ENCODE measurements at regions not wholly inside any gene's neighbourhood (a gene's known extent, or its start where the extent isn't known, plus 50 kb on each side); places are given as distances from the start of the nearest gene placed in this dataset.

DNA sequence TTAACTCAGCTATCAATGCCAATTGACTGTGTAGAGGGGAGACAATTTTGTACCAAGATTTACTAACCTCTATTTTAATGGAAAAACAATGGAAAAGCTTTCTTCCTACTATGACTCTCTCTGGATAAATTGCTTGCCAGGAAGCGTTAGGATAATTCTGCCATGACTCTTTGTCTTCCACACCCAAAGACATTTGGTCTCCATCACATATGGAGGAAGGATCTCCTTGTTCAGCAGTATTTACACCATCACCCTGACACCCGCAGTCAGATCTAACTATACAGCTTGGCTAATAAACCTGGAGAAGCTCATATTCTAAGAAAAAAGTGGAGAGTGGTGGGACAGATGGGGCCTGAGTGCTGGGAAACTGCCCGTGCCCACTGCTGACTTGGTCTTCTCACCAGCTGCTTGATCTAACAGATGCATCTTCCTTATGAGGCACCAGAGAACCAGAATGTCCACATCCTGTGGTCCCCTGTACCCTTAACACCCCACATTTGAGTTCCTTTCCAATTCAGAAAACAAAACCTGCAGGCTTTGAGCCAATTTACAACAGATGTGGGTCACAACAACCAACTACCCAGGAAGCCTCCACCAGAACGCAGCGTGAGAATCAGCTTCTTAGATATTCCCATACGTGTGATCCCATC lies 154.0 kb downstream of the DAD1 start:
- FAIRE-seq (no peak), DNase-seq (ENCODE audit: insufficient read length, low spot score) (no peak)
- no peak for TF ChIP-seq POLR2A (IDR thresholded peaks at IDR 0.05; ENCODE audit: low read depth, low read length)

DNA sequence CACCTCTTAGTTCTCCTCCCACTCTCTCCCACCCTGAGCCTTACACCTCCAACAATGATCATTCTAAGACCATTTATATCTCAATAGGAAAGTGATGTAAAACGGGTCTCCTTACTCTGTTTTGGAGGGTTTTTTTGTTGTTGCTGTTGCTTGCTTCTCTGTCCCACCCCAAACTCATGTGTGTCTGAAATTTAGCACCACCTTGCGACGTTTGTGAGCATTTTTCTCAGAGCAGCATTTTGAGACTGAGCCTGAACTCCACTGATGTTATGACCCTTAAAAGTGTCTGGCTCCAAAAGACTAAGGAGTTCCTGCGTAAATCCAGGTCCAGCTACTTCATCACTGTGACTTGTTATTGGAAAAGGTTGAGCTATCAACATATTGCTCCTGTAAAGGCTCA lies 155.0 kb downstream of the DAD1 start:
- no peak for TF ChIP-seq POLR2A (IDR thresholded peaks at IDR 0.05; ENCODE audit: low read depth, low read length)
- no peak for FAIRE-seq
- no peak for DNase-seq (ENCODE audit: insufficient read length, low spot score)

DNA sequence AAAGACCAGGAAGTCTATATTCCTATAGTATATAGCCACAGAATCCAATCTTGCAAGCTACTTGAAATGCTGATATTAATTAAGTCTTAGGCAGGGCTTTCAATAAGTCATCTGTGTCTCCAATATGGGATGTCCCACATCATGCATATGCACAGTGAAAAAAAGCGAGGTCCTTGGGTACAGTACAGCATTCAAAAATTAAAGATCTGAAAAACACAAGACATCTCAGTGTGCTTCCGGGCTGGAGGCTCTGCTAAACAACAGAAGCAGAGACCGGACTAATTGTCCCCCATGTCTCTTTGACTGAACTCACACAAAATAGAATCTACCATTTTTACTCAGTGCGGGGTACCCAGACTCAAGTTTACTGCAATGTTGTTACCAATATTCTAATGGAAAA lies 156.0 kb downstream of the DAD1 start:
- DNase-seq (ENCODE audit: insufficient read length, low spot score) (no peak), FAIRE-seq (no peak)
- no peak for TF ChIP-seq POLR2A (IDR thresholded peaks at IDR 0.05; ENCODE audit: low read depth, low read length)

DNA sequence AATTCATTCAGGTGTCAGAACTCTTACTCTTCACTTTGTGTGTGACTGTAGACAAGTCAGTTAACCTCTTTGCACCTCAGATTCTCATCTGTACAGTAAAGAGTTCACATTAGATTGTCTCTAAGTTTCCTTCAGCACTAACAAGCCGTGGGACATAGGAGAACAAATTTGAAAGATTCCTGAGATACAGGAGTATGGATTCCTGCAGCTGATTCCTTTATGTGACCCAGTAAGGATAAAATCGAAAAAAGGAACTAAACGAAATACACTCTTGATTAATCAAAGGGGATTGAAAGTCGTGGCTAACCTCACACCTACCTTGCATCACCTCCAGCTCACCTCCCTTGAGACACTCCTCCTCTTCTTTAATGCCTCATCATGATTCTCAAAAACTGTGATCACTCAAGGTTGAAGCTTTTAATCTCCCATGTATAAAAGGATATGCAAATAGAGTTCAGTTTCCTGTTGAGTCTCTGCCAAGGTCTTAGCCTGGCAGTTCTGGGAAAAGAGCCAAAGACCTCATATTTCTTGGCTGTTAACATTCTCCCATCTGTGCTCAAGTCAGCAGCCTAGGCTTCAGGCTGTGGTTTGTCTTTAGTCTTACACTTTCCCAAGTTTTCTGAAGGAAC lies 156.6 kb downstream of the DAD1 start:
- peak; percentile 42 for DNase-seq (ENCODE audit: insufficient read length, low spot score)
- no peak for TF ChIP-seq POLR2A (IDR thresholded peaks at IDR 0.05; ENCODE audit: low read depth, low read length)
- peak; percentile 91 for FAIRE-seq

DNA sequence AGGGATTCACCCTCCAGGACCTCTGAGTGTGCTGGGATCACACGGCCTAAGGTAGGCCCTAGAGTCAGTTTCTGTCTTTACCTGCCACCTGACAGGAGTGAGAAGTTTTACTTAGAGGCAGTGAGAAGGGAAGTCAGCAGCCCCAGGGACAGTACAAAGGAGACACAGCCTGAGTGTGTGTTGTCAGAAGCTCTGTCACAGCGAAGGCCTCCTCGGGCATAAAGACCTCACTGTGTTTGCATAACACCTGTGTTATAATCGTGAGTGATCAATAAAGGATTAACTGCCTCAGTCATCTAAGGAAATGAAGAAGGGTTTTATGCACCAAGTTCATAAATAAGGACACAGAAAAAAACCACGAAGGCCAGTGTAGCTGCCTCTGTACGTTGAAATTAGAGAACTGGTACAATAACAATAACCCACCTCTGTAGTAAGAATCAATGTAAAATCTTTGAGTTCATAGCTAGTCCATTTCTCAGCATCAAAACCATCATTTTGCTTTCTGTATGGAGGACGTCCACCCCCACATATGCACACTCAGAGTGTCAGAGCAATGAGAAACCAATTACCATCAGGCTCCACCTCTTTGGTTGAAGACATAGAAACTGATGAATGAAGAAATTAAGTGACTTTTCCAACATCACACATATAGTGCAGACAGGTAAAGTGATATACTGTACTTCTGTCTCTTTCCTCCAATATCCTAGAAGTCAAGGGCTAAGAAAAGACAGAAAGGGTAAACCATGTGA lies 159.3 kb downstream of the DAD1 start:
- no peak for FAIRE-seq
- no peak for TF ChIP-seq POLR2A (IDR thresholded peaks at IDR 0.05; ENCODE audit: low read depth, low read length)

DNA sequence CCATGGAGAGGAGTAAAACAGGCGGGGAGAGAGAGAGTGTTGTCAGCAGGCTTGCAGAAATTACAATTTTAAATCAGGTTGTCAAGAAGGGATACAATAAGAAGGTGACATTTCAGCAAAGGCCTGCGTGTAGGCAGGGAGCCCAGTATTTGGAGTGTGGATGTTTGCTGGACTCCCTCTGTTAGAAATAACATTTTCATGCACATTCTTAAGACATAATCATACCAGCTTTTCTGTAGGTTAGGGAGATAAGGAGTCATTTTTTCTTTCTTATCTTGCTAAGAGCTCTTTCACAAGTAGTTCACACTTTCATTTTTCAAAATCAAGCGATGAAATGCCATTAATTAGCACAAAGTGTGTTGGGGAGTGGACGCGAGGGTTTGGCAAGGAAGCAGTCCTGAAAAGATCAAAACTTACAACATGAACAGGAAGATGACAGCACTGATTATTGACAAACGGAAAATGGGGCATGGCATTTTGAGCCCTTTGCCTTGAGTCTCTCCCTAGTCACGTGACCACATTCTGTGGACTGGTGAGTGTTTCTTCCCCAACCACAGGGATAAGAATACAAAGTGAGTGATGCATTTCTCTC lies 160.2 kb downstream of the DAD1 start:
- DNase-seq (ENCODE audit: insufficient read length, low spot score) (no peak), FAIRE-seq (no peak)
- TF ChIP-seq POLR2A (IDR thresholded peaks at IDR 0.05; ENCODE audit: low read depth, low read length): no peak

More for the DNA sequence above, 159.3 kb downstream of the DAD1 start:
- DNase-seq (ENCODE audit: insufficient read length, low spot score): no peak

DNA sequence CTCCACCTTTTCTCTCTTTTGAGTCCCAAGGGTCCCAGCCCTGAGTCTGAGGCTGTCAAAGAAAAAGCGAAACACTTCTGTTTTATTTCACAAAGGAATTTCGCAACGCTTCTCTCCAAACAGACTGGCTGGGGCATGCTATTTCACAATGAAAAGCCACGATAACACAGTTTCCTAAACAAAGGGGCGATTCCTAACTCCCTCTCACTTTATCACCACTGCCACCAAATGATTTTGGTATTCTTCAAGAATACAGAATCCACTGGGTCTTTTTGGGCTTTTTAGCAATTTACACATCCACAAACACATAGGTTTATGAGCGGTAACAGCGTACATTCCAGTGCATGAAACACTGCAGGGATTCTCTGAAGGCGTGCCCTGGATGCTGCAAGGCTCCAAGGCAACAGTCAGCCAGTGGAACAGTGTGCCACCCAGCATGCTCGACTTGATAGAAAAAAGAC lies 161.2 kb downstream of the DAD1 start:
- no peak for FAIRE-seq
- no peak for DNase-seq (ENCODE audit: insufficient read length, low spot score)
- TF ChIP-seq POLR2A (IDR thresholded peaks at IDR 0.05; ENCODE audit: low read depth, low read length): no peak

DNA sequence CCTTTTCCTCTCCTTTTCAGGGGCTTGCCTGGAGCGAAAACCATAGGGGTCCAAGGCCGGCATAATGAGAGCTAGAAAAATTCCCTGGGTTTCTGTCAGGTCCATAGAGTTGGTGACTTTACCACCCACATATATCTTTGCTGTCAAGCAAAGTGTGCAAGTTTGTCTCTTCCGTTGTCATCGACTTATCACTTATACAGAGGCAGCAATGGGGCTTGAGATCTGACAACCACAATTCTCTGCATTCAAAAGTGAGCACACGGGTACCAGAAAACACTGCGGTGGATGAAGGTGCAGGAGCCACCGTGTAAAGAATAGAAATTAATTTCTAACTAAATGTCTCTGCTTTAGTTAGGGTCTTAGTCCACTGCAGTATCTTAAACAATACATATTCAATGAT lies 162.3 kb downstream of the DAD1 start:
- TF ChIP-seq POLR2A (IDR thresholded peaks at IDR 0.05; ENCODE audit: low read depth, low read length): no peak
- DNase-seq (ENCODE audit: insufficient read length, low spot score) (no peak), FAIRE-seq (no peak)

DNA sequence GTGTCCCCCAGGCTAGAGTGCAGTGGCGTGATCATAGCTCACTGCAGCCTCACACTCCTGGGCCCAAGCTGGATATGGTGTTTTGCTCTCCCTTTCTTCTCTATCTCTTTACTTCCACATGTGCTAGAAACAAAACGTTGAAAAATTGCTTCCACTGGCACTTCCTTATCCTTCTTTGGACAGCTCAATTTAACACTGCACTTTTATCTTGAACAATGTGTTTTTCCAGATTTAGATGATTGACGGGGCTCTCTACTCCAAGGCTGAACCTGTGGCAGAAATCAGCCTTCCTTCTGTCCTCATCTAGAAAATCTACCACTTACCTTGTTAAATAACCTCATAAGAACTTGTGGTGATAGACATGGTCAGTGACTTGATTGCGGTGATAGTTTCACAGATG lies 165.1 kb downstream of the DAD1 start:
- DNase-seq (ENCODE audit: insufficient read length, low spot score): no peak
- FAIRE-seq: no peak

DNA sequence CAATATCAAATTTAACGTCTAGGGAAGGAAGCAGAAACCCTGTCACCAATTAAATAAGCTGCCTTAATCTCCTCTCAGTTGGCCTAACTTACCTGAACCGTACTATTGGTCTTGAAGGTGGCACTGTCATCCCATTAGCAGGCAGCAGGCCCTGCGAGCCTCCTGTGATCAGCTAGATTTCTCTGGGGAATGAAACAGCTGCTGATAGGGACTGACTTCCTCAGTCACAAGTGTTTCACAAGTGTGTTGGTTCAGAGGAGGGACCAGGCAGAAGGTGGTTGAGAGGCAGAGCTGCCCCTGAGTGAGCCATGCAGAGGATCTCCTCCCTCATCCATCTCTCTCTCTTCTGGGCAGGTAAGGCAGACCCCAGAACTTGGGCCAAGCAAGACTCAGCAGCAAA lies 166.8 kb downstream of the DAD1 start:
- no peak for FAIRE-seq
- DNase-seq (ENCODE audit: insufficient read length, low spot score): no peak
- TF ChIP-seq POLR2A (IDR thresholded peaks at IDR 0.05; ENCODE audit: low read depth, low read length): no peak

More for the DNA sequence above, 165.1 kb downstream of the DAD1 start:
- no peak for TF ChIP-seq POLR2A (IDR thresholded peaks at IDR 0.05; ENCODE audit: low read depth, low read length)

DNA sequence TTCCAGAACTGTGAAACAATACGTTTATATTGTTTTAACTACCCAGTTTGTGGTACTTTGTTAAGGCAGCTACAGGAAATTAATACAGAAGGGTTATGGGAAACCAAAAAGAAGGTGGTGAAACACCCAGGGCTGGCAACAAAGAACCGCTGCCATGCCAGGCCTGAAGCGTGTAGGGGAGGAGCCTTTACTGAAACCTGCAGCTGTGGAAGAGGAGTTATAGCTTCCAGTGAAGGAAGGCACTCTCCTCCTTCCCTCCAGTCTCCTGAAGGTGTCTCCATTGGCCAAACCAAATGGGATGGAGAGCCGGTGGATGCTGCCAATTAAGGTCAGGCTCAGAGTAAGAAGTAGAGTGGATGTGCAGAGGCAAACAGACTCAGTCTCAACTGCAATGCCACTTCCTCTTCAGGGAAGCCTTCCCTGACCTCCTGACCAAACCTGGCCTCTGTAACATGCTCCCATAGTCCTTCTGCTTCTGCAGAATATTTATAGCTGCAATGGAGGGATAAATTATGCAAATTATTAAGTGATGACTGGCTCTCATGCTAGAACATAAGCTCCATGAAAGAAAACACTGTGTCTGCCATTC lies 168.3 kb downstream of the DAD1 start:
- DNase-seq (ENCODE audit: insufficient read length, low spot score) (no peak), FAIRE-seq (no peak)
- TF ChIP-seq POLR2A (IDR thresholded peaks at IDR 0.05; ENCODE audit: low read depth, low read length): no peak

DNA sequence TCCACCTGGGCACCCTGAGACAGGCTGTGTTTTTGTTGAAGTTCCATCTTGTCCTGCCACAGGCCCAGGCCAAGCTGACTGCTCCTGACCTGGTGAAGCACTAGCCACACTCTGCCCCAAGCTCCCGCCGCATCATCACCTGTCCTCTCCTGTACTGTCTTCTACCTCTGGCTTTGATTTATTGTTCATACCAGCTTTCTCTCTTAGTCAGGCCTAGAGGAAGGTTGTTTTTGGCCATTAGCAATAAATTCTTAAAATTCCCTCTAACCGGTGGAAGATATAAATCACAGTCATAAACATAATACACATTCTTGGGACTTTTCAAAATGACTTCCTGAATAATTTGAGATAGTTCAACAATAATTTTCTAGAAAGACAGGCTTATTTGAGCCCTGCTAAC lies 169.4 kb downstream of the DAD1 start:
- DNase-seq (ENCODE audit: insufficient read length, low spot score): no peak
- no peak for TF ChIP-seq POLR2A (IDR thresholded peaks at IDR 0.05; ENCODE audit: low read depth, low read length)
- no peak for FAIRE-seq

DNA sequence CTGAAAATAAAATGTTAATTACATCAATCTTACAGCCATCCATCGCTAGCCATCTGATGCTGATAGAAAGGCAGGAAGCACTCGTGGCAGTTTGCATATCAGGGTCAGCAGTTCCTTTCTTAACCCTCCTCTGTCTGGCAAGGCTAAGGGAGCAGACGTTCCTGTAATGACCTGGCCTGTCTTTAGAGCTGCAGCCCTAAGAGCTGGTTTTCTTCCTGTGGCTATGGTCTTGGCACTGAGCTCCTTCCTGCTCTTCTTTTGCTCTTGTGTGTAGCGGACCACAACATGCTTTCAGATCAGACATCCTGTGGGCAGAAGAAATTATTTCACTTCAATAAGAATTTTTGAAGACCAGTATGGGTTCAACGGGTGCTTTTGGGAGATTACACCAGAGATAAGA lies 170.4 kb downstream of the DAD1 start:
- no peak for FAIRE-seq
- TF ChIP-seq POLR2A (IDR thresholded peaks at IDR 0.05; ENCODE audit: low read depth, low read length): no peak

DNA sequence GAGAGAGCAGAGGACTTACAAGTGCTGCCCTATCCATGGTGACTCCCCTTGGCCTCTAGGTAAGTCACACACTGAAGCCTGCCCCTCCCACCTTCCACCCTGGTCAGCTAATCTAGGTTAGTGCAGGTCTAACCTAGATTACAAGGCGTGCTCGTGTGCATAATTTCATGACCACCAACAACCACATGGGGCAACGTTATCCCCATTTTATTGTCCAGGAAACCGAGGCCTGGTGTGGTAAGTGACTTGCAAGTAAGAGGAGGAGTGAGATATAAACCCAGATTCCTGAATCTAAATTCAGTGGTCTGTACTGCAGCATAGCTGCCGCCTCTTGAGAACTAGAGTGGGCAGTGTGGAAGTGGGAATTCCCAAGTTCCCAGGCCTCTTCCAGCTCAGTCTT lies 171.1 kb downstream of the DAD1 start:
- no peak for TF ChIP-seq POLR2A (IDR thresholded peaks at IDR 0.05; ENCODE audit: low read depth, low read length)
- DNase-seq (ENCODE audit: insufficient read length, low spot score) (no peak), FAIRE-seq (no peak)

More for the DNA sequence above, 170.4 kb downstream of the DAD1 start:
- no peak for DNase-seq (ENCODE audit: insufficient read length, low spot score)
